Stimulated activated CD8-positive, alpha-beta memory T cell treated with anti-CD3 and anti-CD28 coated beads, Interleukin-2, amount 100 ng/mL, for 1 hour (primary cell): ENCODE measurements at regions not wholly inside any gene's neighbourhood (a gene's known extent, or its start where the extent isn't known, plus 50 kb on each side); places are given as distances from the start of the nearest gene placed in this dataset.

Source experiments
- DNase-seq, 2 donors: peaks; one replicate each; pipeline ENCODE4 v3.0.0-alpha.2; 2020; ENCODE audit warnings: low read depth in 2 of 2

DNA sequence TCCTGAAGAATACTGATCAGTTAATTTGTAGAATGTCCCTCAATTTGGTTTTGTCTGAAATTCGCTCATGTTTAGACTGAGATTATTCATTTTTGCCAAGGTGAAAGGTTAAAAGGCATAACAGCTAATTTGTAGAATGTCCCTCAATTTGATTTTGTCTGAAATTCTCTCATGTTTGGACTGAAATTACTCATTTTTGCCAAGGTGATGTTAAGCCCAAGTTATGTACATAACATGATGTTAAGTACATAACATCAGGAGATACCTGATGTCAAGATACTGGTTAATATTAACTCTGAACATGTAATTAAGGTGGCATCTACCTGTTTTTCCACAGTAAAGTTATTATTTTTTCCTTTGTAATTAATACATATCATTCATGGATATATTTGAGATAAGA, 243.4 kb upstream of the PMFBP1 start:
- DNase-seq, result no peak

DNA sequence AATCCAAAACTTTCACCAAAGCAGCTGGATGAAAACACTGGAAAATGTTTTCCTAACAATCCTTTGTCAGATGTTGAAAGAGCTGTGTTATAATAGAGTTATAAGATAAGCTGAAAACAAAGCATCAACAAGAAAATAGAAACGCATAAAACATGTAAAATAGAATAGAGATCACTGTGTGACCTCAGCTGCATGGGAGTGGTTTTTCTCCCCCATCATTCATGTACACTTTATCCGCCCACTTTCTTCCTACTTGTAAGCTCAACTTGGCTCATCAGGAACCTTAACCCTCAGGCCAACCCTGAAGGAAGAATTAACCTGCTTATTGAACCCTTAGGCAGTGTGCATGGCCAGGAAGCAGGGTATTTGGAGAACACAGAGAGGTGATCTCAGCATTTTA, 238.5 kb upstream of the PMFBP1 start:
- no peak for DNase-seq

DNA sequence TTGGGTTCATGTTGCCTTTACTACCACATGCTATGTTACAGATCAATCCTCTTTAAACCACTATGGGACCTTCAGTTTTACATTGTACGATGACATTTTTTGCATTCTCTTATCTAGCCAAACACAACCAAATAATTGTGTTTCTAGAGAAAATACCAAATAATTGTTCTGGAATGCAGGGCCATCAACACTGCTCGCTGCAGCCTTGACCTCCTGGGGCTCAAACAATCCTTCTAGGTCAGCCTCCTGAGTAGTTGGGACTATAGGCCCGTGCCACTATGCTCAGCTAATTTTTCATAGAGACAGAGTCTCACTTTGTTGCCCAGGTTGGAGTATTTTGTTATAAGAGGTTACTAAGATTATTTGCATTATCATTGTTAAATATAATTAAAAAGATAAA, 237.5 kb upstream of the PMFBP1 start:
- no peak for DNase-seq

DNA sequence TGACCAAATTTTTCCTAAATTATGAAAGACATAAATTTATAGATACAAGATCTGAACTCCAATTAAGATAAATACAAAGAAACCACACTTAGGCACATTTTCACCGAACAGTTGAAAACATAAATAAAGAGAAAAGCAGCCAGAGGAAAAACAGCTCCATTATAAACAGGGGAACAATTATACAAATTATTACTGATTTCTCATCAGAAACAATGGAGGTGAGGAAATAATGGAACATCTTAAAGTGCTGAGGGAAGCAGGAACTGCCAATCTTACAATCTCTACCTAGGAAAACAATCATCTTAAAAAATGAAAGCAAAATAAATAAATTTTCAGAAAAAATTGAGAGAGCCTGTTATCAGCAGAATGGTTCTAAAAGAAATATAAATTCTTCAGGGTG, 234.4 kb upstream of the PMFBP1 start:
- no peak for DNase-seq

DNA sequence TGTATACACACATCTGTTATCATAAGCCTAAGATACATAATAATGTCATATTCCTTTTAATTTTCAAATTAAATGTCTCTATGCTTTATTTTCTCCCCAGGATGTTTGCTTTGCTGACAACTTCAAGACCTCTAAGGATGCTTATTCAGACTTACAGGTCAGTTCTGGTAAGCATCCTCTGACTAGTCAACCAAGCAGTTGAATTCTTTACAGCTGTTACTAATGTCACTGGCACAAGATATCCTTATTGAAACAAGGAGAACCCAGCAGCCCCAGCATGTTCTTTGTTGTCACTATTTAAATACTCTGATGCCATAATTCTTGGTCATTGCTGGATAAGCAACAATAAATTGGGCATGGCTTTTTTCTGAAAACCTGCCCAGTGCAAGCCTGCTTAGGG, 232.3 kb upstream of the PMFBP1 start:
- DNase-seq, result no peak

DNA sequence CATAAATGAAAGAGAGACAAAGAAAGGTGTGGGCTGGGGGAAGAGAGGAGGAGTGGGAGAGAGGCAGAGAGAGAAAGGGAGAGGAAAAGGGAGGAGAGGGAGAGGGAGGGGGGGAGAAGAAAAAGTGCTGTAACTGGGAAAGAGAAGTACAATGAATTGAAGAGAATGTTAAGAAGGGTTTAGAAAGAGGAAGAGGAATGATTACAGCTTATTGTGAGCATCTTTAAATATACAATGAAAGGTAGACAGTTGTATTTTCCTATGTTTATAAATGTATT, 229.1 kb upstream of the PMFBP1 start:
- no peak for DNase-seq

DNA sequence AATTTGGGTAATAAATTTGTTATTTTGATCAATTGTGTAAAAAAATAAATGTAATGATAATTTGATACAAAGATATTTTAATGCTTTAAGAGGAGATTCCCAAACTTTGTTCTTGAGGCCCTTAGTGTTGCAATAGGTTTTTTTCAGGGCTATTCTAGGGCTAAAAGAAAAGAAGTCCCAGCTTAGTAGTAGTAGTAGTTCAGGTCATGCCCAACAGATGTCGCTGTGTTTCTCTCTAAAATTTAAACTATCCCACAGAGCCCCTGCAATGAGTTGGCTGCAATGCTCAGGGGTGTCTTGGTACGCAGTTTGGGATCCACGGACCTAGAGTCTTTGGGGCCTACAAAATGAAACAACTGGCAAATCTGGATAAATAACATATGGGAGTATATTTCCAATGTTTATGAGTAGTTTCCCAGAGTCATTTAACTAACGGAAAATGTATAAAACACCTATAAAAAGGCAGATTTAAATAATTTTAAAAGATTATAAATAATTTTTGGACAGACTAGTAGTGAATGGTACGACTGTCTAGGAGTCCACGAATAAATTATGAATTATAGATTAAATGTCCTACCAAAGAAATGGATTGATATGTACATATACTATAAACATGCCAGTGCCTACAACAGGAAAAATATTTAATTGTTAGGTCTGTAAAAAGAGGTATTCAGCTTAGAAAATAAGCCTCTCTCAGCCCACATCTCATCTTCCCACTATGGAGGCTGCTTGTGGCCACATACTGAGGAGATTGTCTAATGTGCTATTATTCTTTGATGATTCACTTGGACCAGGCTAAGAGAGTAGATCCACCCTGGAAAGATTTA, 228.5 kb upstream of the PMFBP1 start:
- no peak for DNase-seq

DNA sequence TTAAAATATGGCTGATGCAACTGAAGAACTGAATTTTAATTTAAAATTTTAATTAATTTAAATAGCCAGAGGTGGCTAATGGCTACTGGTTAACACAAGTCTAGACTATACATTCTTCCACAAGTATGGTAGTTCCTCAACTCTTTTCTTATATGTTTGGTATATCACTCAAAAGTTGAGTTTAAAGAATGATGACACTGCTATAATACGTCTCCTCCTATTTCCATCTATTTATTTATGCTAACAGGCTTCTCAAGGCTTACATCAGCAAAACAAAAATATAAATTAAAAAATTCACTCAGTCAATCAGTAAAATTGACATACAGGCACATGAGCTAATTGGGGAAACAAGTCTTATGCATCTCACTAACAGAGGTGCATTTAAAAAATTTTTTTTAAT, 227.9 kb upstream of the PMFBP1 start:
- DNase-seq, result no peak

DNA sequence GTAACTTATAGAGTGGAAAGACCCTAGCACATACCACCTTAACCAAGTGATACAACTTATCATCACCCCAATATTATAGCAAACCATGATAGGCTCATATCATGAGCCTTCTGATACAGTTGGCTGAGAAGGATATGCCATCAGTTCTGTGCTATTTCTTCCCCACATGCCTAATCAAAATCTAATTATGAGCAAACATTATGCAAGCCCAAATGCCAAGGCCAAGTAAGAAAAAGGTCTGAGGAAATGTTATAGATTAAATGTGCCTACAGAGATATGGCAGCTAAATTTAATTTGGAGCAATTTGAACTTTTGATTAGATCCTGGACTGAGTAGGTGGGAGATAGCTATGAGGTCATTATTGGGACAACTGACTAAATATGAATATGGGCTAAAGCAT, 225.9 kb upstream of the PMFBP1 start:
- DNase-seq, result no peak

DNA sequence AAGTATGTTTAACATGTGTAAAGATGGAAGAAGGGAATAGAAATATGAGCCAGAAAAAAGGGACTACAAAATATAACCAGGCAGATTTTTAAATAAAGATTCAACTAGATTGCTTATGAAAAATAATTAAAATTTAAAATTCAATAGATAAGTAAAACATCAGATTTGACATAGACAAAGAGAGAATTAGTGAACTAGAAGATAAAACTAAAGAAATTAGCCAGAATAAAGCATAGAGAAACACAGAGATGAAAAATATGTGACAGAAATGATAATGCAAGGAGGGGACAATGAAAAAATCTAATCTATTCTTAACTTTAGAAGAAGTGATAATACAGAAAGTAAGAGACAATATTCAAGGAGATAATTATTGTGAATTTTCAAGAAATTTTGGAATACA, 222.6 kb upstream of the PMFBP1 start:
- no peak for DNase-seq

DNA sequence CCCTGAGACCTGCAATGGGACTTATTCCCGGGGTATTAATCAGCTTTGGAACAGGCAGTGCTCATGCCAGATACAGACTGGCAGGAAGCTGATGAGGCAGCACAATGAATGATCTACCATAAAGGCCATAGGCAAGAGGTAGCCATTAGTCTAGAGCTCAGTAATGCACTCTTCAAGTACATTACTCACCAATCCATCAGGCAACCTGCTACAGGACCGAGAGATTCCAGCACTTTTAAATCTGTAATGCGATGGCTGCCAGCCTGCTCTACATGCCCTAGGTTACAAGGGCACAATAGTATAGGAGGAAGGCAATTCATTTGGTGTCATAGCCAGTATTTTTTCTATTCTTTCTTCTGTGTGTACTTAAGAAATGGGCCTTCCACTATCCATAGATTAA, 217.8 kb upstream of the PMFBP1 start:
- DNase-seq, result no peak

DNA sequence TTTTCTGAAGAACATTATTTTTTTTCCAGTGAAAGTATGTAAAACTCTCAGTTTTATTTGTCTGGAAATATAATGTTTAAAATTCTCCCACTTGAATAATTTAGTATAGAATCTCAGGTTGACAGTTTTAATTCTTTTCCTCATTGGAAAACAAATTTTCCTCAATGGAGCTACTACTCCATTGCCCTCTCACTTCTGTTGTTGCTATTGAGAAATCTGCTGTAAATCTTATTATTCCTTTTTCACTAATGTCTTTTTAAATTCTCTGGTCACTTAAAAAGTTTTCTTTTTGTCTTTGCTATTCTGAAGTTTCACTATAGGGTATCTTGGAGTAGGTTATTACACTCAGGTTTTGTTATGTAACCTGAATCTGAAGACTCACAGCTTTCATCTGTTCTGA, 216.1 kb upstream of the PMFBP1 start:
- no peak for DNase-seq

DNA sequence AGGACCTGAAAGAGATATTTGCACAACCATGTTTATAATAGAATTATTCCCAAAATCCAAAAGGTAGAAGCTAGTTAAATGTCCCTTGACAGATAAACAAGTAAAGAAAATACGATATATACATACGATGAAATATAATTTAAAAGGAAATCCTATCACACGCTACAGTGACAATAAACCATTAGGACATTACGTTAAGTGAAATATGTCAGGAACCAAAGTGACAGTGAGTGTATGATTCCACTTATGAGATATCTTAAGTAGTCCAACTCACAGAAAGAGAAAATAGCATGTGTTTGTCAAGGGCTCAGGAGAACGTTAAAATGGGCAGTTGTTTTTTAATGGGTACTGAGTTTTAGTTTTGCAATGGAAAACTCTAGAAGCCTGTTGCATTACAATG, 212.7 kb upstream of the PMFBP1 start:
- DNase-seq, result no peak

DNA sequence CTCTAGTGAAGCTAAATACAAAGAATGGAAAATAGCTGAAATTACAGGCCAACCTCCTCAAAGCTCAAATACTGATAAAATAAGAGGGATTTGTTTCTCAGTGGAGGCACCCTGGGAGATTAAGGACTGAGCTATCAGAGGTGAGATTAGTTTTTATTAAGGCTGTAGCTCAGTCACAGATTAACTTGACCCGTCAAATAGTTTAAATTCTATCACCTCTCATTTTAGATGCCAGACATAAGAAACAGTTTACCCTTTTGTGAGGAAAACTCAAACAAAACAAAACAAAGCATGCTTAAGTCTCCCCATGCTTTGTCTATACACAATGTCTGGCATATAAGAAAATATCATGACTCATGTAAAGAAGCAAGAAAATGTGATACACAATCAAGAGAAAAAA, 208.3 kb upstream of the PMFBP1 start:
- no peak for DNase-seq

DNA sequence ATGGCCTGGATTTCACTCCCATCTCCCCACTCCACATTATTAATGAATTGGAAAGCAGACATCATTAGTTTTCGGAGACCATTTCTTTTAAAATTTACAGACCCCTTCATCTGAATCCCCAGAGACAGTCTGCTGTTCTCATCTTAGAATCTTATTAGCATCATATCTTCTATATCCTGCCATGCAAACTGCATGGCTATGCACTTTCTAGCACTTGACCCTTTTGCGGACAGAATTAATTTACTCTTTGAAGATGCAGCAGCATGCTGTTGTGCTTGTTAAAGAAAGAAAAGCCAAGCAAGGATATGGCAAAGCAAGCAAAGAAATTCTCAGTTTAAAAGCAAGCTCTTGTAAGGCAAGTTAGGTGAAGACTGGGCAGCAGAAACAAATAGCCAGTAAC, 201.2 kb upstream of the PMFBP1 start:
- no peak for DNase-seq

DNA sequence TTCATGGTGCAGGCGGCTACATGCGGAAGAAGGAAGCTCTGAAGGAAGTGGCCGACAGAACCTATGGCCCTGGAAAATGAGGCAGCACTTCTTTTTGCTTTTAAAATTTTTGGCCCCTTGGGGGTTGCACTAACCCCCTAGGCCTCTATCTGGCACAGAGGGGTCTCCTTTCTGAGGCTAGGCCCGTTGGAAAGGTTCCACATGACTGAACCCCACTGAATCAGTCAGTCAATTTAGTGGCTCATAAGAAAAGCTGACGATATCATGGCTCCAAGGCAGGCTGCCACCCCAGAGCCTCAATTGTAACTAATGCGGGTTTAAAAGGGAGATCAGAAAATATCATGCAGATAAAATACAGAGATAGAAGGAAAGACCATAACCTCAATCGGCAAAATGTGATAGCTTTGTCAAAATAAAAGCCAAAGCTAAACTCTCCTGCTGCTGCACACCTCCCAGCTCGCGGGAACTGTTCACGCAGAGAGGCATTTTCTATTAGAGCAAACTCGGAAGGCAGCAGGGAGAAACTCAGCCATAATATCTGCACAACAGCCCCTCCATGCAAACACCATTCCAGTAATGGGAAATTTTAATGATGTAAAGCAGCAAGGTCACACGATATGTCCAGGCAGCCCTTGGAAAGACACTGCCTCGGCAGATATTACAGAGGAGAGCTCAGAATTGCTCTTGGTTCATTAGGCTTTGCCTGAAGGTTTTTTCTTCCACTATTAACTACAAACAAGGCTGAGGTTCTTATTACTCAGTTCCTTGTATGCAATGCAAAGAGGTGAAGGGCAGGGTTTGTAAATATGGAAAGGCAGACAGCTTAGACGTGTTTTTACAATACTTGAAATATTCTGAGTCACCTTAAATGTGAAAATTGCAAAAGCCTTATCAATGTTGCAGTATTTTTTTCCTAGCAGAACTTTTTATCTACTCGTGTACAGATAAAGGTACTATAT, 200.4 kb upstream of the PMFBP1 start:
- DNase-seq, result no peak

DNA sequence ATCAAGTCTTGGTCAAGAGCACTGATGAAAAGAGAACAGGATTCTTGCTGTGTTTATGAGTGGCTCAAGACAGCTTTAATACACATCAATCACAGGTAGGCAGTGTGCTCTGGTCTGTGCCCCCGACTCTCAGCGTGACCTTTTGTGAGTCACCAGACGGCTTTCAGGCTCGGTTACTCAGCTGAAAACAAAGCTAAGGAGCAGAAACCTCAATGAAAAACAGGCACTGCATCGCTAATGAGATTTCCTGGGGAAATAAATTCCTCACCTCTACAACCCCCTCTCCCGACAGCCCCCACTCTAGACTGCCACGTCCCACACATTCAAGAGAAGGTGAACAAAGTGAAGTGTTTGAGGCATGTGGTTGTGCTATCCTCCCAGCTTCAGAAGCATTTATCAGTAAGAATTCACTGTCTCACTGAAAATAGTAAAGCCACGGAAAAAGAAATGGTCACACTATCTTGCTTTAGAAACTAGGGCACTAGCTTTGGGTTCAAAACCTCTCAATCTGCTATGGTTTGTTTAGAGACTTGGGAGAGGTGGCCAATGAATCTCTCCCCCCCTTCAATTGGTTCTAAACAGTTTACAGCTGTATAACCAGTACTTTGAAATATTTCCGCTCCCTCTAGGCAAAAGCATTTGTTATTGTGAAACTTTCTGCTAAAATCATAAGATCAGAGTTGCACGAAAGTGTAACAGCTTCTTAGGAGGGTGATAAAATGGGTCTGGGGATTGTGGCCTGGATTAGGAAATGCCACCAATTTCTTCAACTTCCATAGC, 199.5 kb upstream of the PMFBP1 start:
- DNase-seq, result no peak

DNA sequence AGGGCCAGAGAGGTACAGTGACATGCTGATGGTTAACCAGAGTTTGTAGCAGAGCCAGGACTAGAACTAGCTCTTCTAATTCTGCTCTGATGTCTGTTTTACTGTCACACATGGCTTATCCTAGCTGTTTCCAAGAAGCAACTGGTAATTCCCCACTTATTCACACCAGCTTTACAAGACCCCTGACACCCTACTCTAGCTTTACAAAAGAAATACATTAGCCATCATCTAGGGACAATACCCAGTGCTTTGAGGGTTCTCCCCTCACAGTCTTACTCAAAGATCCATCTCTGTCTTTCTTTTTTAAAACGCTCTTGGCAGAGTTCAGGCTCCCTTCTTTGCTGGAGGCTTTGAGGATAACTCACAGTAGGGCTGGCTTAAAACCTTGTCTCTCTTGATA, 197.3 kb upstream of the PMFBP1 start:
- no peak for DNase-seq

DNA sequence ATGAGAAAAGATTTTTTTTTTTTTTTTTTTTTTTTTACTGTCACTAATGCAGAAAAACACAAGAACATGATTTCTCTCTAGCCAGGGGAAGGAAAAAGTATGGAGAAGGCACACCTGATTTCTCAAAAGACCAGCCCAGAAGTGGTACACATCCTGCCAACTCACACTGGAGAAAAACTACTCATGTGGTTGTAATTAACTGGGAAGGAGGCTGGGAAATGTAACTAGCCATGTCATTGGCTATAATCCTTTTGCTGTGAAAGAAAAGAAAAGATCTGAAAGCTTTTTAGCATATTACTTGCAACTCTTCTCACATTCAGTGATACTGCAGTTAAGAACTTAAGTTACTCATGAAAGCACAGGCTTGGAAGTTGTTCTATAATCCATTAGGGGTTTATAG, 195.9 kb upstream of the PMFBP1 start:
- DNase-seq, result no peak

DNA sequence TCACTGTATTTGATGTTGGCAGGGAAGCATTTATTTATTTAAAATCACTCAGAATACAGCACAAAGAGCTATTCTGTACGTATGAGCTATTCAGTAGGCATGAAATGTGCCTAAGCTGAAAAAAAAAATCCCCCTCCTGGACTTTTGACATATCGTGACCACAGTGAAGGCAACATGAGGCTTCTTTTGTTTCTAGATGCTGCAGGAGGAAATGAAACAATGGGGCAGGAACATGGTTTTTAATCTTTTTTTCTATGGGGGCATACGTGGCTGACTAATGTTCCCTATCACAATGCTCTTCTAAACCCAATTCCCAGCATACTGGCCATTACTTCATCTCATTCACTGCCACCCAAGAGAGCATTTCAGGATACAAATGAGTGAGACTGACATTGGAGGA, 191.0 kb upstream of the PMFBP1 start:
- no peak for DNase-seq

DNA sequence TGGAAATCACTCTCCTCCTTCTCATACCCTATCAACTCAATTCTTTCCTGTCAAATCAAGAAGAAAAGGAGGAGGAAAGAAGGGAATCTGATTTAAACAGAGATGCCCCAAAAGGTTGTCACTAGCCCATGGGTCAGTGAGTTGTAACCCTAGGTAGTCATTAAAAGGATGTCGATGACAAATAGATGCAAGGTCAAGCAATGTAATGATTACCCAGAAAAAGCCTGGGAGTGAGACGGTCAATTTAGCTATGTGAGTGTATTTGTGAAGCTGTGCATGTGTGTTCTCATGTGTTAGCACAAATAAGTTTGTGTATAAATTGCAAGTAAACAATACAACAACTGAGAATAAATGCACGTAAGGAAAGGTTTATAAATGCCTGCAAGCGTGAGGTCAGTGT, 190.5 kb upstream of the PMFBP1 start:
- no peak for DNase-seq

DNA sequence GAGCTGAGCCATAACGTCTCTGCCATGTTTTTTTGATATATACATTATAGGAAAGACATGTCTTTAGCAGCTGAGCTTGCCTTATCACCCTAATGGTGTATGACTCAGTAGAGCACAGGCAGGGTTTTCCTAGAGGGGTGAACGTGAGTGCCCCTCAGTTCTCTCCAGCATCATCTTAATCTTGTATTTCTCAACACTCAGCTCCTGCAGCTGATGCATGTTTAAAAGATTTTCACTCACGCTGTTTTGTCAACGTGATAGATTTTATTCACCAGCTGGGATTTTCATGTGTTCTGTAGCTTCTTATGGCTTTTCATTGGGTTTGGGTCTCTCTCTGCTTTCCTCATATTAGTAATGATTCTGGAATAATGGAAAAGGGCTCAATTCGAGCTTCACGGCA, 186.0 kb upstream of the PMFBP1 start:
- DNase-seq, result no peak

DNA sequence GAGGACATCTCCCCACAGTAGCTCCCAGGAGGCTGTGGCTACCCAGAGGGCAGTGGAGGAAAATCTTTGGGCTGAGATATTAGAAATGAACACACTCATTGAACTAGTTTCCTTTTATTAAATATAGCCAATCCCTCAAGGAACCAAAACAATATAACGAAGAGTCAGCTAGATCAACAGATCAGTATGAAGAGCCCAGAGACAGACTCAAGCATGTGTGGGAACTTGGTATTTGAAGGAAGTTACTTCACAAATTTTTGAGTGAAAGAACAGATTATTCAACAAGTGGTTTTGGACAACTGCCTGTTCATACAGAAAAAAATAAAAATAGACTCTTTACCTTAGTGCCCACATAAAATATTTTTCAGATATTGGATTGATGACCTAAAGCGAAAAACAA, 183.6 kb upstream of the PMFBP1 start:
- DNase-seq, result no peak
